HG03060 (cell line): ENCODE measurements at regions not wholly inside any gene's neighbourhood (a gene's known extent, or its start where the extent isn't known, plus 50 kb on each side); places are given as distances from the start of the nearest gene placed in this dataset.
"Not testable (repeated sequence)": the region's sequence is repeated elsewhere in the genome, so short reads cannot be mapped to it uniquely, and the experiment has no call there.

ENCODE experiments used
- ATAC-seq: cut with Tn5 transposase; IDR thresholded peaks from one replicate; pipeline ENCODE4 v1.9.1; 2021; ENCODE audit warnings: low read depth, moderate number of reproducible peaks; ENCODE audit not compliant: unreplicated experiment

DNA sequence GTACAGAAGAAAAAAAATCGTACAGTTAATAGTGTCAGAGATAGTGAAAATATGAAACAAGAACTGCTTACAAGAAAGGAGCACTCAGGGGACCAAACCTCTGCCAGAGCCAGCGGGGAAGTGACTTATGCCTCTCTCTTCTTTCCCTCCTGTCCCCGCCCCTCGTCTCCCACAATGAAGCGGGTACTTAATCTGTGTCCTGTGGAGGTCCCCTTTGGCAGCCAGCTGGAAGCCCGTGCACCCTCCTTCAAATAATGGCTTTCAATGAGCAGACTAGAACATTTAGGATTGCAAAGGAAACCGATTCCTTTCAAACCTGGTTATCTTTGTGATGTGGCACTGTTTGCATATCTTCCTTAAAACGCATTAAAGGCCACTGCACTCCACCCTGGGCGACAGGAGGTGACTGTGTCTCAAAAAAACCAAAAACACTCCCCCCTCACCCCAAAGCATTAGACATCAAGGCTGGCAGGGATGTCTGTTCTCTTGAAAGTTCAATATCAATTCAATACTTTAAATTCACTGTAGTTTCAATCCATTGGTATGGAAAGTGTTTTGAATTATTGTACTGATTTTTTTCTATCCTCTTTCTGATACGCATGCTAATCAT, 51.7 kb downstream of the PPIAL4C start:
- ATAC-seq: not testable (repeated sequence)

DNA sequence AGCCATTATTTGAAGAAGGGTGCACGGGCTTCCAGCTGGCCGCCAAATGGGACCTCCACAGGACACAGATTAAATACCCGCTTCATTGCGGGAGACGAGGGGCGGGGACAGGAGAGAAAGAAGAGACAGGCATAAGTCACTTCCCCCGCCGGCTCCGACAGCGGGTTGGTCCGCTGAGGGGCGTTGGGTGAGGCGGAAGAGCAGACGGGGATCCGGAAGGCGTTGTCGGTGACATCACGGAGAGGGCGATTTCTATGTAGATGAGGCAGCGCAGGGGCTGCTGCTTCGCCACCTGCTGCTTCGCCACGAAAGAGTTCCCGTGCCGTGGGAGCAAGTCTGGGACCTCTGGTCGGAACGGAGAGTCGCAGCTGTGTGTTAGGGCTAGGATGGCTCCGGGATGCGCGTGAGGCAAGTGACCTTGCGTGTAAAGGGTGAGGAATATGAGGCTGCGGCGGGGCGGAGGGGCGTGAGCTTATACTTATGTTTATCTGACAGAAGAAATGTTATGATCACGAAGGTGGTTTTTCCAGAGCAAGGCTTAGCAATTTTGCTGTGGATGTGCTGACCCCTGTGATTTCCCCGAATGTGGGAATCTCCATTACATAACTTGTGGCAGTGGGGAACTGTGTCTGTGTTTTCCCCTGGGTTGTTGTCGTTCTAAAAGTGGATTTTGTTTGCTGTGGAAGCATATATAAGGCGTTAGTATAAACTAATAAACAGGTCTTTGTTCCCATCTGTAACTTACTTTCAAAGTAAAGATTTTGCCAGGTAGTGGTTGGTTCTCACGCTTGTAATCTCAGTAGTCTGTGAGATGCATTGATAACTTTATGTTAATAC, 52.9 kb downstream of the PPIAL4C start:
- ATAC-seq: peak; percentile 78

DNA sequence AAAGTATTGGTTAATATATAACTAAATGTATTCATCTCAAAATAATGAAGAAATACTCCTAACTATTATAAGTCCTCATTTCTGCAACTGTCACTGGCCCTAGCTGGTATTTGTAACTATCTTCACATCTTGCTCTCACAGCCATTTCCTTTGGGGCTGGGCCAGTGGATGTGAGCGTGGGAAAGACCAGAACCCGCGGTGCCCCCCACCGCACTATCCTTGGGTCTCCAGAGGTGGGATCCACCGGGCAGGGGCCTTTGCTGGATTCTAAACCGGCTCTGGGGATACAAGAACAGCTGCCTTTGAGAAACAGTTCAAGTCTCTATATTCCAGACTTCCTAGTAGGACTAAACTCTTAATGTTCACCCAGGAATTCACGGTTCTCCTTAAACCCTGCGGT, 54.8 kb downstream of the PPIAL4C start:
- not testable (repeated sequence) for ATAC-seq

DNA sequence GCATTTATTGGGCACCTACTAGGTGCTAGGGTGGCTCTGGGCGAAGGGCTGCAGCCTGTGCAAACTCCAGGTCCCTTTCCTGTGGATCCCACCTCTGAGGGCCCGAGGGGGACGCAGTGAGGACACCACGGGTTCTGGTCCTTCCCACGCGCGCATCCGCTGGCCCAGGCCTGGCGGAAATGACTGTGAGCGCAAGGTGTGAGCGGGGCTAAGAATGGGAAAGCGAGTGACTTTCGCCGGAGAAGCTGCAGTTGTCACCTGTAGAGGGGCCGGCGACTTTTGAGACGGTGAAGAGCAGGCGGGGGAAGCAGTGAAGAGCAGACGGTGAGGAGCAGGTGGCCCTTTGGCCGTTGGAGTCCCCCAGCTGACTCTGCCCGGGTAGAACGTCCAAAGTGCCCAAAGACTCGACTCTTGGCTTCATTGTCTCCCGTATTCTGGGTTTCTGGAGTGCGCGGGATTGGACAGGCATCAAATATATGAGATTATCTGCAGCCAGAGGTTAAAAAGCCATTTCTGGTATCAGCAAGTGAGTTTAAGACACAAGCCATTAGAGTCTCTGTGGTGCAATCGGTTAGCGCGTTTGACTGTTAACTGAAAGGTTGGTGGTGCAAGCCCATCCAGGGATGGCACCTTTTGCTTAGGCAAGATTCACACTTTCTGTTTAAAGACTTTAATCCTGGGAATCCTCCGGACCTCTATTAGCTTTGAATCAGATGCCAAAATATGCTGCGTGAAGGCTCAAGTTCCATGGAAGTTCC, 55.4 kb downstream of the PPIAL4C start:
- not testable (repeated sequence) for ATAC-seq

DNA sequence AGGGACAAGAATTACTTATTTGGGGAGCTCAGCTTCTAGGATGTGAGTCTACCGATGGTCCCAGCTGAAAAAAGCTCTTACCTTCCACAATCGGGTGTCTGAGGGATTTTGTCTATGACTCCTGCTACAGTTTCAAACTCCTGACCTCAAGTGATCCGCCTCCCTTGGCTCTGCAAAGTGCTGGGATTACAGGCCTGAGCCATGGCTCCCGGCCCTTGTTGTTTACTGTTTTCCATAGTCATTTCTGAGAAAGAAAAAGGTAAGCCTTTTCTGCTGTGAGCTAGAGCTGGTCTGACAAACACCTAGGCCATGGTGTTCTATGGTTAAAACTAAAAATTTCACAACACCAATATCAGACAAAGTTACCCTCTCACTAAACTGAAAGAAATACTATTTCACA, 57.5 kb downstream of the PPIAL4C start:
- ATAC-seq: not testable (repeated sequence)

- not testable (repeated sequence) for ATAC-seq
Measured at GRCh38 chr1:149644818-149645217, 61.2 kb downstream of the PPIAL4C start.

DNA sequence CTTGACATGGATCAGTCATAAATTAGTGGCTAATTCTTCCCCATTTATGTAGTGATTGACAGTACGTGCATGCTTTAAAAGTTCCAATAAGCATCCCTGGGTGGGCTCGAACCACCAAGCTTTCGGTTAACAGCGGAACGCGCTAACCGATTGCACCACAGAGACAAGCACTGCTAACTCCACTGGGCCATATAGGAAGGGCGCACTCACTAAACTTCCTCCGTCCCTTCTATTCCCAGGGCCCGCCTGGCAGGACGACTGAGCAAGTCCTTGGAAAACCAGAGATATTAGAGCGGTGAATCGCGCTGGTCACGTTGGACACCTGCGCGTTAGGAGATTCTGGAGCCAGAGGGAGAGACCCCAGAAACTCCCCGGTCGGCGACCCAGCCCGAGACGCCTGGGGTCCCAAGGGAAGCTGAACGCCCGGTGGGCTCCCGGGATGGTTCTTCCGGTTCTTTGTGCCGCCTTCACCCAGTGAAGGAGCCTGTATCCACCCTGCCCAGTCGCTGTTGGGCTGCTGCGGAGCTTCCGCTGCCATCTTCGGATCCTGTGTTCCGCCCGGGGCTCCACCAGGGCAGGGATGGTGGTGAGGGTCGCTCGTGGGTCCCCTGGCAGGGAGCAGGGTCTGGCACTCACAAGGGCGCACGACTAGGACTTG, 62.8 kb downstream of the PPIAL4C start:
- ATAC-seq: not testable (repeated sequence)

DNA sequence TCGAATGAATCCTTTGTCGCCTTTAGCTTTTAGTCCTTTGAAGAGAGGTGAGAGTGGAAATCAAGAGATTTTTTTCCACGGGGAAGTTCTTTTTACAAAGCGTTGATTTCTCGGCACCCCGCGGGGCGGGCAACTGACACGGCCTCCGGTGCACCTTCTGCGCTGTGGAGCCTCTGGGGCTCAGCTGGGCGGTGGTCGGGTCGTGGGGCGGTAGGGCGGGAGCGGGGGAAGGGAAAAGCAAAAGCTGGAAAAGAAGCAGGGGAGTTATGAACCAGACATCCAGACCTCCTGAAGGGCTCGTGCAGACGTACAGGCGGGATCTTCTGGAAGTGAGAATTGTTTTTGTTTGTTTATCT, 63.3 kb downstream of the PPIAL4C start:
- not testable (repeated sequence) for ATAC-seq

- not testable (repeated sequence) for ATAC-seq
Measured at GRCh38 chr1:149657750-149658149, 74.1 kb downstream of the PPIAL4C start.

GRCh38 chr1:149658175-149658574, 74.5 kb downstream of the PPIAL4C start:
- ATAC-seq: not testable (repeated sequence)

DNA sequence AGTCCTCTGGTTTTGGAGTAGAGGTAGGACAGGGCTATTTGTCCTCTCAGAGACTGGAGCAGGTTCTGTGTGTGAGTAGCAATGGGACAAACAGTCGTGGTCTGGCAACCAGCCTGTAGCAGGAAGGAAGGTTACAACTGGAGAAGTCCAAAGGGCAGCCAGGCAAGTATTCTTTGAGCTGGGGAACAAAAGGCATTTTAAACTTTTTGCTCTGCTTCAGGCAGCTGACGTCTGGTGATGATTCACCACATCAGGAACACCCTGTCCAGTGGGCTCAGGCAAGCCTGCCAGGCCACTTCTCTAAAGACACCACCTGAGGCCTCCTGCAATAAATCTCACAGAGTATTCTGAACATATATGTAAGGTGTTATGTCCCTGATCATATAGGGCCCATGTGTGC, 81.0 kb downstream of the PPIAL4C start:
- ATAC-seq: not testable (repeated sequence)

- not testable (repeated sequence) for ATAC-seq
Measured at GRCh38 chr1:149665033-149665432, 81.4 kb downstream of the PPIAL4C start.

DNA sequence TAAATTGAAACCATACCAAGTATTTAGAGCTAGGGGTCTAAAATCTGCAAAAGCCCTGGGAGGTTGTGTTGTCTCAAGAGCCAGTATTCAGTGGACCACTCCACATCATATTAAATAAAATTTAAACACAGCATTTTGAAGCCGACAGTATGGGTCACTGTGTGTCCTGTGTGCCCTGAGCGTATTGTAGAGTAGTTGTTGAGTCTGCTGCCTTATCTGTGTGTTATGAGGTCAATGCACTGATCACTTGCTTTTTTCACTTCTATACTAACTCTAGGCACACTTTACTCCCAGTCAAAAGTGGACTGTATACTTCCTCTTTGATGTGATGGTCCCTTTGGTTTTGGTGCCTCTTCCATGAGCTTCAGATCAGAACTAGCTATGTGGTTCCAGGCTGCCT, 81.9 kb downstream of the PPIAL4C start:
- not testable (repeated sequence) for ATAC-seq

DNA sequence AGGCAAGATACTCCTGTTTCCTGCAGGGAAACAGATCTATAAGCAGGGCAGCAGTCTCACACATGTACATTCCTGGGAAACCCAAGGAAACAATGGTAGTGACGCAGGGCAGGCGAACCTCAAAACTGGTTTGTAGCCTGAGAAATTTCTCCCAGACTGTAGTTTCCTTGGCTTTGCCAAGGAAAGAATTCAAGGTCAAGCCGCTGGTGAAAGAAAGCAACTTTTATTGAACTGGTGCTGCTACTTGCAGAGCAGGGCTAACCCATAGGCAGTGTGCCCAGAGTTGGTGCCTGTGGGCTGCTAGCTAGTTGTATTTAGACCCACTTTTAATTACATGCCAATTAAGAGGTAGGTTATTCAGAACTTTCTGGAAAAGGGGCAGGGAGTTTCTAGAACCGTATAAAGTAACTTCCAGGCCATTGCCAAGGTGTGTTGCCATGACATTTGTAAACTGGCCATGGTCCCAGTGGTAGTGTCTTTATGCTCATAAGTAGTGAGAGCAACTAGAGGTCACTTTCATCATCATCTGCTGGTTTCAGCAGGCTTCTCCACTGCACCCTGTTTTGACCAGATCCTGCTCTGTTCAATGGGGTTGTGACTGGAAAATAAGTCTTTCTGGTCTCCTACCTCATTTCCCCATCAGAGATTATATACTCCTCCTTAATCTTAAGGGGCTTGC, 89.7 kb downstream of the PPIAL4C start:
- ATAC-seq: not testable (repeated sequence)

DNA sequence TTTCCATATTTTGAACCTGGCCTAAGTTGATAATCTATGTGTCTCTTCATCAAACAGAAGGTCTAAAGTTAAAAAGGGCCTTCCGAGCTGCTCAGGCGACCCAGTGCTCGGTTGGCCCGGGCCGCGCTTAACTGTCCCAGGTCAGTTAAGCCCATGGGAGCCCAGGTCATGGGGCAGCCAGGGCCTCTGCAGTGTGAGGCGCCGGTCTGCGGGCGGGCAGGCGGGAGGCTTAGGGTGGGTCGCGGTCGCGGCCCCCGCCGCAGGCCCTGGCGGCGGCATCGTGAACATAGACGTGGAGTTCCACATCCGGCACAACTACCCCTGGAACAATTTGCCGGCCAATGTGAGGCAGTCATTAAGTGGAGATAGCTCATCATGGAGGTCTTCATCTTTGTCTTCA, 91.3 kb downstream of the PPIAL4C start:
- not testable (repeated sequence) for ATAC-seq

GRCh38 chr1:149677359-149677758, 93.7 kb downstream of the PPIAL4C start:
- not testable (repeated sequence) for ATAC-seq

GRCh38 chr1:149686593-149687238, 95.8 kb upstream of the FCGR1A start:
- not testable (repeated sequence) for ATAC-seq

GRCh38 chr1:149691399-149691798, 91.1 kb upstream of the FCGR1A start:
- ATAC-seq: not testable (repeated sequence)

GRCh38 chr1:149692804-149693539, 89.5 kb upstream of the FCGR1A start:
- not testable (repeated sequence) for ATAC-seq
